ENCODE measurements at regions not wholly inside any gene's neighbourhood (a gene's known extent, or its start where the extent isn't known, plus 50 kb on each side); places are given as distances from the start of the nearest gene placed in this dataset.
A peak's percentile ranks its signal among the peaks of the same experiment; 100 is the strongest.
"Not testable (repeated sequence)": the region's sequence is repeated elsewhere in the genome, so short reads cannot be mapped to it uniquely, and the experiment has no call there.

DNA sequence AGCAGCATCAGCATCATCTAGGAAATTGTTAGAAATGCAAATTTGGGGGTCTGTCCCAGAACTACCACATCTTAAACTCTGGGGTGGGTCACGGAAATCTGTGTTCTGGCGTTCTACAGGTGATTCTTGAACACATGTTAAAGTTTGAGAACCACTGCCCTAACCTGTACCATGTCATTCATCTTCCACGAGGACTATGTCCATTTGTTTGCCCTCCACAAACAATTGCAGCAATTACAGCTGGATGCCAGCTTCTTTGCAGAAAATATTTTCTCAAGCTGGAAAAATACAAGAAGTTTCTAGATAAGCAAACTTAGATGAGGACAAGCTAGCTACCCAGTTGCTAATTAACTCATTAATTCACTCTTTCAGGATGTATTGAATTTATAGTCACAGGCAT lies 54.1 kb downstream of the MAFB start:
- no peak for DNase-seq

DNA sequence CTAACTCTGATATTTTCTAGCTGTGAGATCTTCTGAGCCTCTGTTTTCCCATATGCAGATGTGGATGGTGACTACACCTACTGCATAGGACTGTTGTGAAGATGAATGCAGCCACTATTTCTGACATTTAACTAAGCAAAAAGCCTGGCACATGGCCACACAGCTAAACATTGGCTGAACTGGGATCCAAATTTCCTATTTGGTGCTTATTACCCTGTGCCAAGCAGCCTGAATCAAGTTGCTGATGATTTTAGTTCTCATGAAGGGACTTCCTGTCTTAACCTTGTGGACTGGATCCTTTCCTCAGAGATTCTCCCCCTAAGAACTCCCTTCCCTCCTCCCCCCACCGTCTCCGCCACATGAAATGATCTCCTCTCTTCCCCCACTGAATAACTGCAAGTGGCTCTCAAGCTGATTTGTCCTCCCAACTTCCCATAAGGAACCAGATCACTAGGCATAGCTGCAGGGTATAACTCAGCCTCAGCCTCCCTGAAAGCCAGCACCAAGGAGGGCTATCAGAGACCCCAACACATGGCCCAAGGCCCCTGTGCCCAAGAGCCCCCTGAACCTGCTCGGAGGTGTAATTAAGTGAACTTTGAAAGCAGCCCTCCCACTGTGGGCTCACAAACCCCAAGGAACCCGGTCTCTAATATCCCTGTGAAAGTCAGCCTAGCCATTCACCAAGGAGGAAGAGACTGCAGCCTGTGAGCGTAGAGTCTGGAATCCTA lies 55.7 kb downstream of the MAFB start:
- peak; percentile 17 for DNase-seq

DNA sequence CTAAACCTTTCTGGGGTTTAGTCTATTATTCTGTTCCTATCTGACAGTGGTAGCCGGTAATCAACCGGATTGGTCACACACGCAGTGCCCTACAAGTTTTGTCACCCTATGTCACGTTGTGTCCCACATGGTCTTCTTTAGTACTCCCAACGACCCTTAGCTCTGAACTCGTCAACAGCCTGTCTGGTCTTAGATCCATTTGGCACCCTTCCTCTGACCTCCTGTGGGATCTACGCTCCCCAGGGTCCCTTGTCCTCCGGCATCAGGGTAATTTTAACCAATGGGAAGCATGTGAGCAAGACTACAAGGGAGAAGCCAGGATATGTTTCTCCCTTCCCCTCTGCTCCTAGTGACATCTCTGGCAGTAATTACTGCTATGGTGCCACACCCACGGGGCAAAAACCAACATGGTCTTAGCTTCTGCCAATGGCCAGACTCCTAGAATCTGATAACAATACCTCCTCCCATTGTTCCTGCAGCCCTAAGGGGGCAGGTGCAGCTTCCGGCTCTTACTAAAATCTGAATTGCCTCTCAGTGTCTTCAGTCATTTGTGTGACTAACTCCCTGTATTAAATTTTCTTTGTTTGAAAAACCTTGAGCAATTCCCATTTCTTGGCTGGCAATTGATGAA lies 56.6 kb downstream of the MAFB start:
- no peak for DNase-seq

DNA sequence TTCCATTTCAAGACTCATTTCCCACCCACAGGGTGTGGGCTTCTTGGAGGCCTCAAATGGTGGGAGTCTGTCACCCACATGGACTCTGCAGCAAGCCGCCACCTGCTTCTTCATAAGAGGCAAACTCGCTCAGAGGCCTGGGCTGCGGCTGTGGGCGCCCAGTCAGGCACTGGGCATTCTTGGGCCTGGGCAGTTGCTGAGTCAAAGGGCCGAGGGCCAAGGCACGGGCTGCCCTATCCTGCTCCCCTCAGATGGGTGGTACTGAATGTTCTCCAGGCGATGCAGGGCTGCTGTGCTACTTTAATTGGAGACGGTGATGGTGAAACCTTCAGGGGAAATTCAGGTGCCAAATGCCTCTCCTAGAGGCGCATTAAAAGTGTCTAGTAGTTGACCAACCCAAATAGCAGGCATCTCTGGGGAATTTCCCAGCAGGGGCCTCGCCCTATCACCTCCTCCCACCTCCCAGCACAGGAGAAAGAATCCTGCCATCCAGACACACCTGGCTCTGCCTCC lies 57.9 kb downstream of the MAFB start:
- no peak for DNase-seq

DNA sequence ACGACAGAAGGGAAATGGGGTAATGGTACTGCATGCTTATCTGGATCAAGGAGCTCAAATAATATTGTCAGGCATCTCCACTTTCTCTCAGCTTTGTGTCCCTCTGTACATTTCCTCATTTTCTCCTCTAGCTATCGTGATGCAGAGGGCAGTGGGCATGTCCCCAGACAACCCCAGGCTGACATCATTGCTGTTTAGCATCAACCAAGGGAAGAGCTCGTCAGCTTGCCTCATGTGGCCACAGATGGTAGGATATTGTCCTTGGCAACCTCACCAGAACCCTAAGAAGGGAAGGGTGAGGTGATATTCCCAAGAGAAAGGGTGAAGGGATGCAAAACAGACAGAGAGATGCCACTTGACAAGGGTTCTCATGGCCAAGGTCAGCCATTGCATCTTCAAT lies 58.3 kb downstream of the MAFB start:
- DNase-seq, result no peak

DNA sequence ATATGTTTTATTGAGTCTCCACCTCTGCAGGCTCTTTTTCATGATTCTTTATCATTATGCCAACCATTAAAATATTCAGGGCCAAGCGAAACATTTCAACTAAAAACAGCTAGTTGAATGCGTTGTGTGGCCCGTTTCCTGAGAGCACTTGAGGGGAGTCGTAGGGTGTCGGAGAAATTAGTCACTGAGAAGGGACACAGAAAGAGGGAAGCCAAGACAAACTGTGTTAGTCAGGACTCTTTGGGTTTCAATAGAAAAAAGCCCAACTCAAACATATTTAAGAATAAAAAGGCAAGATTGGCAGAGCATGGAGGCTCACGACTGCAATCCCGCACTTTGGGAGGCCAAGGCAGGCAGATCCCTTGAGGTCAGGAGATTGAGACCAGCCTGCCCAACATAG lies 58.9 kb downstream of the MAFB start:
- DNase-seq, result no peak

DNA sequence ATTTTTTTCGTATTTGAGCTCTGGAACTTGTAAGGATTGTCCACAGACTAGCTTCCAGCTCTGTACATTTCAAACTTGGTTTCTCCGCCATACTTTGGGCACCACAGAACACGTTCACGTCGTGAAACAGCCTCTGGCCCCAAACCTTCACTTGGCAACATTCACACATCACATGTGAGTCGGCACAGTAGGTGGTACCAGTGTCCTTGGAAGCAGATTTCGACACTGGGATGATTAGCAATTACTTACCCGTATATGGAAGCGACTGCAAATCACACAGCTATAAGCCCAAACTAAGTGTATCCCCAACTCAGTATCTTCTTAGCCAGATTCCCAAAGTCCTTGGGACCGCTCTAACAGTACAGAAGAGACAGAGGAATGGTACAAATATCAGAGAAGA lies 60.2 kb downstream of the MAFB start:
- no peak for DNase-seq

DNA sequence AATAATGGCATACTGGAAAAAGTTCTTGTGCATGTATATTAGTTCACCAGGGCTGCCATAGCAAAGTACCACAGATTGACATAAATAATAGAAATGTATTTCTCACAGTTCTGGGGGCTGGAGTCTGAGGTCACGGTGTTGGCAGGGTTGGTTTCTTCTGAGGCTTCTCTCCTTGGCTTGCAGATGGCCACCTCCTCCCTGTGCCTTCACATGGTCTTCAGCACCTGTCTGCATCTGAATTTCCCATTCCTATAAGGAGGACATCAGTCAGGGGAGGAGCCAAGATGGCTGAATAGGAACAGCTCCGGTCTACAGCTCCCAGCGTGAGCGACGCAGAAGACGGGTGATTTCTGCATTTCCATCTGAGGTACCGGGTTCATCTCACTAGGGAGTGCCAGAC lies 70.0 kb downstream of the MAFB start:
- not testable (repeated sequence) for DNase-seq

DNA sequence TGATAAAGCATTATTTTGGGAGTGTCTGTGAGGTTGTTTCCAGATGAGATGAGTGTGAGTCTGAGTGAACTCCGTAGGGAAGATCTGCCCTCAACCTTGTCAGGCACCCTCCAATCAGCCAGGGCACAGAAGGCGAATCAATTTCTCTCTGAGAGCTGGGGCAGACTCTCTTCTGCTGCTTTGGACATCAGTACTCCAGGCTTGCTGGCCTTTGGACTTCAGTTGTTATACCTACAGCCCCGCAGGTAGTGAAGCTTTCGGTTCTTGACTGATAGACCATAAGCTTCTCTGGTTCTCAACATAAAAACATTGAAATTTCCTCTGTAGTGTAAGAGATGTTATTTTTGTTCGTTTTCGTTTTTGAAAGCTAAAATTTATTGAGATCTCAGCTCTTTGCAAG lies 71.4 kb downstream of the MAFB start:
- no peak for DNase-seq

DNA sequence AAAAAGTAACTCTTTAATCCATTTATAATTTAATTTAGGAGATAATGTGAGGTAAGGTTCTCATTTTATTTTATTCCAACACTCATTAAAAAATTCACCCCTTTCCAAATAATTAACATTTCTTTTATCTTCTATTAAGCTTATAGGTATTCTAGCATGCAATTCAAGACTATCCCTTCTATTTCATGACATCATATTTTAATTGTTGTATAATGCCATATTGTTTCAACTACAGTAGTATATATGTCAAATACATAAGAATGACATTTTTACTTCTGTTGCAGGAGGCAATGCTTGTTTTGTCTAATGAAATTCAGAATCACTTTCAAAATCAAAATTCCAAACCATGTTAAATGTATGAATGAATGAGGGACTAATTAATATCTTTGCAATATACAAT lies 76.2 kb downstream of the MAFB start:
- no peak for DNase-seq

DNA sequence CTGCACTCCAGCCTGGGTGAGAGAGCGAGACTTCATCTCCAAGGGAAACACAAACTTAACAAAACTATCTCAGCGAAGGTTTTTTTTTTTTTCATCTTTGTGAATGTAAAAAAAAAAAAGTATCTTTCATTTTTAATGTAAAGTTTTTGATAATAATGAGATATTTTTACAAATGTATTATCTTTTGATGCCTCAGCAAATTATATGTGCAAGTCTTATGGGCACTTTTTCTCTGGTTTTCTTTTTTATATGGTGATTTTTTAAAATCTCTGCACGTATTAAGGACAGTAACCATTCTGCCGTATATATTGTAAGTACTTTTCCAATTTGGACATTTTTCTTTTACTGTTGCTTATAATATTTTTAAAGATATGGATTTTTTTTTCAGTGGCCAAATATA lies 76.8 kb downstream of the MAFB start:
- DNase-seq, result no peak

DNA sequence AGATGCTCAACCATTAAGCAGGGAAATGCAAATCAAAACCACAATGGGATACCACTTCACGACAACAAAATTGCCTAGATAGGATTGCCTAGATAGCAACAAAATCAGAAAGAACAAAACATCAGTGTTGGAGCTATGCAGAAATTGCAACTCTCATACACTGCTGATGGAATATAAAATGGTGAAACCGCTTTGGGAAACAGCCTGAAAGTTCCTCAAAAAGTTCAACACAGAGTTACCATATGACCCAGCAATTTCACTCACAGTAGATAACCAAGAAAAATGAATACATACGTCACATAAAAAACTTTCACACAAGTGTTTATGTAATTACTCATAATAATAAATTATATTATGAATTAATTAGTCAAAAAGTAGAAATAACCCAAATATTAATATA lies 78.3 kb downstream of the MAFB start:
- no peak for DNase-seq

DNA sequence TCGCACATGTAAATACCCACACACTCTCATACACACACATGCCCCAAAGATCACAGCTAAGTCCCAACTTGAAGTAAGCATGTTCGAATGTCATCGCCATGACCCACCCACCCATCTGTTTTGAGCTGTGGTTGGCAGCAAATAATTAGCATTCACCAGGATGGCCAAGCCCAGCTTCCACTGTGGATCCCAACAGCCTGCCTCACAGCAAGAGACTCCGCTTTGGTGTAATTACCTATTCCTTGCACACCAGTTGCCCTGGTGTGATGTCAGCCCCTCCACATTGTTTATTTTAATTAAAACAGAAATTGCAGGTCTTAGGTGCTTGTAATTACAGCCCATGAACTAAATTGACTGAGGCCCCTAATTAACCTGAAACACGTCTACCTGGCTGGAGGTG lies 81.1 kb downstream of the MAFB start:
- no peak for DNase-seq

DNA sequence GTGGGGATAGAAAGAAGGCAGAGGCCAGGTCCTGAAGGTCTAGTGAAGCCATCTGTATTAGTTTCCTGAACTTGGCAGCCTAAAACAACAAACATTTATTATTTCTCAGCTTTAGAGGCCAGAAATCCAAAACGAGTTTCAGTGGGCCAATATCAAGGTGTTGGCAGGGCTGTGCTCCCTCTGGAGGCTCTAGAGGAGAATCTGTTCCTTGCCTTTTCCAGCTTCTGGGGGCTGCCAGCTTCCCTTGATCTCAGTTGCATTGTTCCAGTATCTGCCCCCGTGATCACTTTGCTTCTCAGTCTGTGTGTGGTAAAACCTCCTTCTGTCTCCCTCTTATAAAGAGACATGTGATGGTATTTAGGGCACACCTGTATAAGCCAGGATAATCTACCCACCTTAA lies 82.4 kb downstream of the MAFB start:
- no peak for DNase-seq

DNA sequence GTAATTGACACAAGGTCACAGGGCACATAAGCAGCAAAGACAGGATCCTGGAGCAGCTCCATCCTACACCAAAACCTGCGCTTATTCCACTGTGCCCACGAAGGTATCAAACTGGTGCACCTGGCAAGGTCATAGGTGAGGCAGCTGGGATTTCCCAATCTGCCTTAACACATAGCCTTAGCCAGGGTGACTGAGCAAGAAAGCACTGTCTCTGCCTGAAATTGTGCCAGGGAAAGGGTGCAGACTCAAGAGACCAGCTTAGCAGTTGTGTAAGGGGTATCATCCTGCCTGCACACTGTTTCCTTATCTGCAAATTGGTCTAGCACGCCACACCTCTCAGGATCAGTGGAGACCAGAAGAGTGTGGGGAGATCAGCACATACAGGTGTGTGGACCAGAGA lies 82.8 kb downstream of the MAFB start:
- DNase-seq, result no peak

DNA sequence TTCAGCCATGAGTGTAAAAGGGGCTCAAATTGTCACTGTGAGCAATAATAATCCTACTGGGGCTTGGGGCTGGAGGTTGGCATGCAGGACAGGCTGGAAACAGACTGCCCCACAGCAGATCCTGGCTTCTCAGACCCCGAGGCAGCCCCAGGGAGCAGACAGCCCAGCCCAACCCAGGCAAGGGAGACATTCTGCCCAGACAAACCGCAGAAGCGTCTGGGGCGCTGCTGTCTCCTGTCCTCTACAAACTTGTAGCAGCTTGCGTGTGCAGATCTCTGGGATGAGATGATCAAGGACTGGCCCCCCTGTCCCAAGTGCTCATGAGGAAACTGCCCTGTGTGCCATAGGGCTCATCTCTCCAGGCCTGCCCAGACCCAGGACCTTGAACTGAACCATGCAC lies 84.6 kb downstream of the MAFB start:
- no peak for DNase-seq

DNA sequence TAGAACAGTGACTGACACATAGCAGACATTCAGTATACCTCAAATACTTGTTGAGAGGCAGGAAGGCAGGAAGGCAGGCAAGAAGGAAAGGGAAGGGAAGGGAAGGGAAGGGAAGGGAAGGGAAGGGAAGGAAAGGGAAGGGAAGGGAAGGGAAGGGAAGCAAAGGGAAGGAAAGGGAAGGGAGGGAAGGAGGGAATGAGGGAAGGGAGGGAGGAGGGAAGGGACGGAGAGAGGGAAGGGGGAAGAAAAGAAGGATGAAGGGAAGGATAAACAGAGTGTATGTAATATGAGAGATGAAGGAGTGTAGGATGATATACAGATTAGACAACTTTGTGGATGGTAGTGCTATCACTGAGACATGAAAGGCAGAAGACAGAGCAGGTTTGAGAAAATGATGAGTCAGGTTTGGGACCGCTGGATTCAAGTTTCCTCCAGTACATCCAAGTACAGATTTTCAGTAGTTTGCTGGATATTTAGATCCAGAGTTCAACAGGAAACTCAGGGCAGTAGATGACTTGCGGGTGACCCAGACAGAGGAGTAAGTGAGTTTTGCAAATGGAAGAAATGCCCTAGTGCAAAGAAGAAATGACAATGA lies 85.9 kb downstream of the MAFB start:
- no peak for DNase-seq

DNA sequence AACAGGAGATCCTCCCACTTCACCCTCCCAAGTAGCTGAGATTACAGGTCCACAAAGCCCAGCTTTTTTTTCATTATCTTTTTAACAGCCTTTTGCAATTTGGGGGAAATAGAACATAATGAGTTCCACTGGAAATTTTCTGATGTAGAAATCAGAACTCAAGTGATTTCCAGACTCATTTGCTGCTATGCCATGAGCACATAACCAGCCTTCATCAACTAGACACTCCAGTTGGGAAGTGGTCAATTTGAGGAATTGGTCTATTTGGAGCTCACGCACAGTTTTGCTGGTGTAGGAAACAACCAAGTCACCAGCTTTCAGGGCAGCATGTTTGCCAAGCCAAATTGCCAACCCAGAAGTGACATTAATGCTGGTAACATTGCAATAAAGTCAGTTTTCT lies 86.7 kb downstream of the MAFB start:
- DNase-seq, result no peak

DNA sequence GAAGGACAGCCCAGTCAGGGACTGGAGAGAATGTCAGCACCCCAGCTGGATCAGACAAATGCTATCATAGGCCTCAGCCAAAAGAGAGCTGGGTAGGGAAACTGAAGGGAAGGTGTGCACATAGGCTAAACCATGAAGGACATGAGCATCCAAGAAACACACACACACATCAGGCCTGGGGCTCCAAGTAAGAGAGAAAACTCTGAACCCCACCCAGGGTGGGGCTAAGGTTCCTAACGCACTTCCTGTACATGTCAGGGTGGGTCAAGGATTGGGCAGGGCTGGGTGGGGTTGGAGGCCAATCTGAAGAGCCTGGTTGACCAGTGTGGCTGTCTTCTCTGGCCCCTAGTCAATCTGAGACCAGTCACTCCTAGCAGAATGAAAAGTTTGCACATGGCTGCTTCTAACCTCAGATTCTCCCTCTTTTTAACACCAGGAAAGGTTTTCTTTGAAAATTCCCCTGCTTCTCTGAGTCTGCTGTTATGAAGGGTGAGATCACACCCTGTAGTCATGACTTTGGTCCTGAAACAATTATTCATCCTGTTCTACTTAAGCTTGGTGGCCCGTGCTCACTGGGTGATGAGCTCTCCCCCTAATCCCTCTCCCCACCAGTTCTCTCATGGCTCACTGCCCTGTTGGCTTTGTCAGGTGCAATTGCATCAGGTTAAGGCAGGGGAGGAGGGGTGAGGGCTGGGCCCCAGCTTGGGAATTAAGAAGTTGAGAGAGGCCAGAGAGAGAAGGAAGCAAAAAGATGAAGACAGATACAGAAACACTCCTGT lies 88.4 kb downstream of the MAFB start:
- DNase-seq, result no peak

DNA sequence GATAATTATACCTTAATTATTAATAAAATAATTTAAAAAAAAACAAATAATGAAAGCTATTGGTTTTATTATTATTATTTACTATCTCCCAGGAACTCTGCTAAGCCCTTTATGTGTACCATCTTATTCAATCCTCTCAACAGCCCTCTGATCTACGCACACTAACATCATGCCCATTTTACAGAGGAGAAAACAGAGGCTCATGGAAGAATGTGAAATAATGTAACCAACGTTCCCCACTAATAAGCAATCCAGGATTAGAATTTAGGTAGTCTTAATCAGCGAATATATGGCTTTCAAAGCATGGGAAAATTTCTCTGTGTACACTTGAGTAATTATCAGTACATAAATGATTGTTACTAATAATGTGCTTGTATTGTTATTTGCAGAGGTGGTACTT lies 89.0 kb downstream of the MAFB start:
- no peak for DNase-seq

DNA sequence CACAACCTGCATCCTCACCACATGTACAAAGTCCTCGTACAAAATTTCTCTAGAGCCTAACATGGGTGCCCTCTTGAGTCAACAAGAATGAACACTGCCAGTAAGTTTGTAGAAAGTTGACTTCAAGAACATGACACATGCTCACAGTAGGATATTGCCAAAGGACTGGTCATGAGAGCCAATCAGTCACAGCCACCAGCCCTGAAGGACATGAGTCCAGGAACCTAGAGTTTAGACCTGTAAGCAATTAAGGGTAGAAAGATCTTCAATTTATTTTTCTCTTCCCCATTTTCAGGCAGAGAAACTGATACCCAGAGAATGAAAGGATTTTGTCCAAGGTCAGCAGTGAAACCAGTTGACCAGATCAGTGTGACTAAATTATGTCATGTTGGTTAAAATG lies 96.1 kb downstream of the MAFB start:
- DNase-seq, result no peak

DNA sequence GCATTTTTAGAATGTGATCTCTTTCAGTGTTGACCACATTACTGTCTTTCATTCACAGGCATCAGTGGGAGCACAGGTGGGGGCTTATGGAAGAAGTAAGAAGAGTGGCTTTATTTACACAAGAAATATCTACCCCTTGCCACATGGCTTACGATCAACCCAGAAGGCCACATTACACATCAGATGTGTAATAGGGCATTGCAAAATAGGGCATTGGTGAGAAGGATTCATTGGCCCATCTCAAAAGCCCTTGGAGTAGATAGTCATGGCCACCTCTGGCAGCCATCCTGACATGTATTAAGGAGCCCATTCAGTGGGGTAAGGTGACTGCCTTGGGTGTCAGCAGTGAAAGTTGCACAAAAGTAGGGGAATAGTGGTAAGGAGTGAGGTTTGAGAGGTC lies 97.5 kb downstream of the MAFB start:
- DNase-seq, result no peak

DNA sequence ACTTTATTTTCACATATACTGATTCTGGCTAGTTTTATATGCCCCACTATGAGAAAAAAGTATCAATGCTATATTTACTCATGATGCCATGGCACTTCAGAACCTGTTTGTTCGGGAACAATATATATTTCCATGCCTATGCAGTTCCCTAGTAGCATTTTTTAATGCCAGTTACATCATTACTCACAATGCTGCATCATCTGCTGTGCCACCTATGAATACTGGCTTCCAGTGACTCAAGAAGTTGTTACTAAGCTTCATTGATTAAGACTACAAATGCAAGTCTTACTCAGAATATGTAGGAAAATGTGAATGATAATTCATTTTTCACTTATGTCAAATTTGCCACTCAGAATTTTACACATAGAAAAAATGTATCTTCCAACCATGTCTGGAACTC lies 97.9 kb downstream of the MAFB start:
- no peak for DNase-seq

DNA sequence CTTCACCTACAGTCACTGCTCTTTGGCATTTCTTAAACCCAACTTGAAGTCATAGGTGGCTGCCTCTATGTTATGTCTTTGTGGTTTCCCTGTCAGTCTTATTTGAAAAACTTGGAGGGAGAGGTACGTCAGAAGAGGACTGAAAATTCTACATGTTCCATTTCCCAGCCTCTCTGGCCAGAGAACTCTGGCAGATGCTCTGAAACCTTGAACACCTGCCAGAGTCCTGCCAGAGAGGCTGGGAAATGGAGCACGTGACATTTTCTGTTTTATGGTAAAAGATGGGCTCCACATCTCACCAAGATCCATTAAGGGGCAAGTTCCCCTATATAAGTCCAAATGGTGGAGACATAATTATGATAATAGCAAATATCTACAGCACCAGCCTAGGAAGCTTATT lies 99.5 kb downstream of the MAFB start:
- DNase-seq, result no peak

Data from NCI-H1092 treated with DMSO at 0.1 percent for 48 hours (cell line).